ENCODE measurements at regions not wholly inside any gene's neighbourhood (a gene's known extent, or its start where the extent isn't known, plus 50 kb on each side); places are given as distances from the start of the nearest gene placed in this dataset.

DNA sequence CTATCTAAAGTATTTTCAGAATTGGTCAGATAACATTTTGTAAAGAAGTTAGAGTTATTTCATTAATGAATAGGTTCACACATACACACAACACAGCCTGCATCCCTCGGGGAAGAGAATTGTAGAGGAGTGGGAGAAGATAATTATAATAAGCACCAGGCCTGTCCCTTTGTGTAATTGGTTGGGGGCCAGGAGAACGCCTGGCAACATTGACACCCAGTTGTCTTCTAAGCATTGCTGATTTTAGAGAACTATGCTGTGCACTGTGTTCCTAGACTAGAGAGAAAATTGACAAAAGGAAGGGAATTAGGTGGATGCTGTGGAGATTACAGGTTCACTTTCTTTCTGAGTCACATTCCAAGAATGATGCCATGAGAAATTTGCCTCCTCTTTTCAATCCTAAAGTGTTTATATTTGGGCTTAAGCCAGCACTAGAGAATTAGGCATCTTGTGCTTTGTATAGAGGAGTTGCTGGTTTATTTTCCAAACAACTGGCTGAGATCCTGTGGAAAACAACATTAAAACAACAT lies 247.6 kb downstream of the COX7C start:
- Histone ChIP-seq H3K27me3 (ENCODE audit: control insufficient read depth, insufficient read depth, low read length) (no peaks in the 10 kb centered on the region), H3K27ac (ENCODE audit: low read depth, low read length) (no peak overlapping the region), H3K4me3 (ENCODE audit: low read depth, low read length) (no peak overlapping the region), H3K9me3 (ENCODE audit: control insufficient read depth, insufficient read depth, low read length) (no peaks in the 10 kb centered on the region)
- TF ChIP-seq CTCF (IDR thresholded peaks at IDR 0.05; ENCODE audit: low read depth, low read length): no peak
- ChIA-PET CTCF (interaction anchor here (1.4 kb wide), 1 partner anchor 15 kb away, joined by 3 read pairs; no protein-coding TSS in a partner anchor), POLR2A (no interaction called here)
- DNase-seq (ENCODE audit: low read depth, low spot score): no peak

- ChIA-PET POLR2A (no interaction called here), CTCF (interaction anchor here (1.4 kb wide), 1 partner anchor 15 kb away, joined by 3 read pairs; no protein-coding TSS in a partner anchor)
- Histone ChIP-seq H3K4me3 (ENCODE audit: low read depth, low read length) (no peak overlapping the region), H3K9me3 (ENCODE audit: control insufficient read depth, insufficient read depth, low read length) (no peaks in the 10 kb centered on the region), H3K27me3 (ENCODE audit: control insufficient read depth, insufficient read depth, low read length) (no peaks in the 10 kb centered on the region), H3K27ac (ENCODE audit: low read depth, low read length) (no peak overlapping the region)
- no peak for DNase-seq (ENCODE audit: low read depth, low spot score)
- no peak for TF ChIP-seq CTCF (IDR thresholded peaks at IDR 0.05; ENCODE audit: low read depth, low read length)
Observed at GRCh38 chr5:86866036-86866435, 248.3 kb downstream of the COX7C start.

GRCh38 chr5:86869268-86869667 lies 251.5 kb downstream of the COX7C start:
- POLR2A ChIA-PET: no interaction called here
- no peak for TF ChIP-seq CTCF (IDR thresholded peaks at IDR 0.05; ENCODE audit: low read depth, low read length)
- Histone ChIP-seq H3K4me3 (ENCODE audit: low read depth, low read length) (no peak overlapping the region), H3K9me3 (ENCODE audit: control insufficient read depth, insufficient read depth, low read length) (no peaks in the 10 kb centered on the region), H3K27me3 (ENCODE audit: control insufficient read depth, insufficient read depth, low read length) (no peaks in the 10 kb centered on the region), H3K27ac (ENCODE audit: low read depth, low read length) (no peak overlapping the region)
- no peak for DNase-seq (ENCODE audit: low read depth, low spot score)
- CTCF ChIA-PET: interaction anchor here (1.2 to 1.8 kb wide), 2 partner anchors 11 to 99 kb away, joined by 3 to 7 read pairs; no protein-coding TSS in a partner anchor

GRCh38 chr5:86875539-86875938 lies 257.8 kb downstream of the COX7C start:
- POLR2A ChIA-PET: no interaction called here
- Histone ChIP-seq H3K27ac (ENCODE audit: low read depth, low read length) (no peak overlapping the region), H3K9me3 (ENCODE audit: control insufficient read depth, insufficient read depth, low read length) (no peaks in the 10 kb centered on the region), H3K4me3 (ENCODE audit: low read depth, low read length) (no peak overlapping the region), H3K27me3 (ENCODE audit: control insufficient read depth, insufficient read depth, low read length) (no peaks in the 10 kb centered on the region)
- DNase-seq (ENCODE audit: low read depth, low spot score): no peak
- TF ChIP-seq CTCF (IDR thresholded peaks at IDR 0.05; ENCODE audit: low read depth, low read length): no peak
- CTCF ChIA-PET: interaction anchor here (0.8 kb wide), 1 partner anchor 93 kb away, joined by 3 read pairs; no protein-coding TSS in a partner anchor

GRCh38 chr5:86878250-86878649 lies 260.5 kb downstream of the COX7C start:
- H3K4me3 ChIP-seq (ENCODE audit: low read depth, low read length): no peak overlapping the region
- CTCF ChIA-PET: interaction anchor here (0.8 to 7.0 kb wide), 5 partner anchors 9 to 135 kb away, joined by 3 to 239 read pairs (median 4); no protein-coding TSS in a partner anchor
- no peaks in the 10 kb centered on the region for H3K9me3 ChIP-seq (ENCODE audit: control insufficient read depth, insufficient read depth, low read length)
- H3K27me3 ChIP-seq (ENCODE audit: control insufficient read depth, insufficient read depth, low read length): no peaks in the 10 kb centered on the region
- DNase-seq (ENCODE audit: low read depth, low spot score): no peak
- no peak overlapping the region for H3K27ac ChIP-seq (ENCODE audit: low read depth, low read length)
- POLR2A ChIA-PET: no interaction called here
- TF ChIP-seq CTCF (IDR thresholded peaks at IDR 0.05; ENCODE audit: low read depth, low read length): no peak
